ENCODE measurements at regions not wholly inside any gene's neighbourhood (a gene's known extent, or its start where the extent isn't known, plus 50 kb on each side); places are given as distances from the start of the nearest gene placed in this dataset.

- TF ChIP-seq POLR2A (IDR thresholded peaks at IDR 0.05; ENCODE audit: low read length) (no peak), GATA1 (IDR thresholded peaks at IDR 0.05; ENCODE audit: low read depth, low read length) (no peak)
Measured at GRCh38 chr12:97790281-97790680, 327.7 kb downstream of the RMST start.
